Pancreas (tissue), 10 donors: ENCODE measurements at regions not wholly inside any gene's neighbourhood (a gene's known extent, or its start where the extent isn't known, plus 50 kb on each side); places are given as distances from the start of the nearest gene placed in this dataset.

ENCODE experiments used
- ATAC-seq, 4 donors: fragments of 200-7000 bp; cut with Tn5 transposase; one replicate each; pipeline versions ENCODE4 v1.8.0 to v1.9.1; 2020; ENCODE audit warnings: mild to moderate bottlenecking in 4 of 4, moderate library complexity in 4 of 4
- DNase-seq, 6 donors: peaks; one replicate each; pipeline ENCODE4 v3.0.0-alpha.2; 2020
- FAIRE-seq: peaks from 2 replicates; lab custom pipeline; 2012; peaks lifted over from hg19 to GRCh38; lab: Jason Lieb, UNC
- H3K27ac ChIP-seq, 4 donors: fragments of 200-600 bp; sonication (generic); 1 replicate in 3 of 4; 2 replicates in 1 of 4; pipeline versions ENCODE4 v1.5.0 to v1.8.0; 2020
- H3K27me3 ChIP-seq, 4 donors: fragments of 200-600 bp; one replicate each; pipeline ENCODE4 v1.8.0; 2021
- H3K36me3 ChIP-seq, 3 donors: fragments of 200-600 bp; sonication (generic) in 1 of 3; one replicate each; pipeline versions ENCODE4 v1.5.0 to v1.8.0; 2020 to 2021
- H3K4me1 ChIP-seq, 3 donors: fragments of 200-600 bp; one replicate each; pipeline ENCODE4 v1.8.0; 2021
- H3K4me3 ChIP-seq, 4 donors: fragments of 200-600 bp; sonication (generic) in 2 of 4; one replicate each; pipeline versions ENCODE4 v1.5.0 to v1.8.0; 2020 to 2021
- H3K9me3 ChIP-seq, 4 donors: fragments of 200-600 bp; one replicate each; pipeline ENCODE4 v1.8.0; 2021
- CTCF ChIP-seq, 4 donors: fragments of 200-600 bp; sonication (generic) in 3 of 4; IDR thresholded peaks; one replicate each; pipeline versions ENCODE4 v1.5.0 to v1.8.0; 2021; ENCODE audit warnings: antibody characterized with exemption in 4 of 4
- WGBS, 2 donors: extraction: QIAGEN DNeasy Blood & Tissue Kit; methylation state at CpG; one replicate each; pipeline ENCODE4 v1.1.7; 2013; 5-methylcytosine and 5-hydroxymethylcytosine counted together
- intact Hi-C, 3 donors: fragments of 100-400 bp; cut with DNase I; formaldehyde crosslinking; loops; one replicate each; pipeline versions ENCODE4 v1.11.1 to v1.14.2; 2022
- donor health status: healthy with polysubstance abuse.
- donor health status: DM: no; HTN: no; CAD: no; lungs with moderate emphysema.
- donor health status: DM: no; HTN: no; CAD: no.
- donor health status: control.
- donor health status: control.
- donor health status: Bipolar disorder and iron deficiency.
- donor health status: DM: yes; HTN: yes; CAD: no.
- donor health status: DM: no; HTN: no; CAD: no.
- donor health status: DM: no; HTN: no; CAD: no.
- donor health status: DM: yes; HTN: yes; CAD: no.

- H3K36me3 ChIP-seq: no peaks in the 10 kb centered on the region
- FAIRE-seq (no peak), DNase-seq (no peak), ATAC-seq (no peak)
- H3K27ac ChIP-seq: no peak overlapping the region
- no peak overlapping the region for H3K4me3 ChIP-seq
- intact Hi-C loops: no loop called here
- H3K4me1 ChIP-seq: no peaks in the 10 kb centered on the region
- WGBS, 2 donors: 86 to 91% methylated on average over 3 of the region's 3 CpGs
- no peaks in the 10 kb centered on the region for H3K9me3 ChIP-seq
- no peak for TF ChIP-seq CTCF (IDR thresholded peaks at IDR 0.05)
- no peaks in the 10 kb centered on the region for H3K27me3 ChIP-seq
Observed at GRCh38 chr4:65028592-65028991, 619.3 kb upstream of the TECRL start.

- Histone ChIP-seq H3K4me1 (no peaks in the 10 kb centered on the region), H3K9me3 (no peaks in the 10 kb centered on the region), H3K4me3 (no peak overlapping the region), H3K36me3 (no peaks in the 10 kb centered on the region), H3K27me3 (no peaks in the 10 kb centered on the region), H3K27ac (no peak overlapping the region)
- intact Hi-C loops: no loop called here
- 63 to 66% methylated on average over 3 of the region's 3 CpGs for WGBS, 2 donors
- DNase-seq (no peak), FAIRE-seq (no peak), ATAC-seq (no peak)
- no peak for TF ChIP-seq CTCF (IDR thresholded peaks at IDR 0.05)
Observed at GRCh38 chr4:65023883-65024670, 614.8 kb upstream of the TECRL start.

GRCh38 chr4:65023081-65023480, 613.8 kb upstream of the TECRL start:
- Histone ChIP-seq H3K4me3 (no peak overlapping the region), H3K27ac (no peak overlapping the region), H3K27me3 (no peaks in the 10 kb centered on the region), H3K4me1 (no peaks in the 10 kb centered on the region), H3K36me3 (no peaks in the 10 kb centered on the region), H3K9me3 (no peaks in the 10 kb centered on the region)
- DNase-seq (no peak), FAIRE-seq (no peak), ATAC-seq (no peak)
- 62 to 66% methylated on average over 6 of the region's 6 CpGs for WGBS, 2 donors
- intact Hi-C loops: no loop called here
- no peak for TF ChIP-seq CTCF (IDR thresholded peaks at IDR 0.05)

GRCh38 chr4:65021737-65022136, 612.5 kb upstream of the TECRL start:
- no peak for TF ChIP-seq CTCF (IDR thresholded peaks at IDR 0.05)
- intact Hi-C loops: no loop called here
- no peaks in the 10 kb centered on the region for H3K4me1 ChIP-seq
- no peaks in the 10 kb centered on the region for H3K27me3 ChIP-seq
- no peaks in the 10 kb centered on the region for H3K9me3 ChIP-seq
- DNase-seq: no peak
- ATAC-seq: no peak
- H3K4me3 ChIP-seq: no peak overlapping the region
- no peak overlapping the region for H3K27ac ChIP-seq
- no peak for FAIRE-seq
- no peaks in the 10 kb centered on the region for H3K36me3 ChIP-seq

GRCh38 chr4:65021149-65021548, 611.9 kb upstream of the TECRL start:
- 75 to 81% methylated on average over 2 of the region's 2 CpGs for WGBS, 2 donors
- no peaks in the 10 kb centered on the region for H3K27me3 ChIP-seq
- H3K36me3 ChIP-seq: no peaks in the 10 kb centered on the region
- H3K4me3 ChIP-seq: no peak overlapping the region
- H3K9me3 ChIP-seq: no peaks in the 10 kb centered on the region
- no peak overlapping the region for H3K27ac ChIP-seq
- H3K4me1 ChIP-seq: no peaks in the 10 kb centered on the region
- ATAC-seq (no peak), DNase-seq (no peak), FAIRE-seq (no peak)
- intact Hi-C loops: no loop called here
- no peak for TF ChIP-seq CTCF (IDR thresholded peaks at IDR 0.05)
